B cell (primary cell): ENCODE measurements at regions not wholly inside any gene's neighbourhood (a gene's known extent, or its start where the extent isn't known, plus 50 kb on each side); places are given as distances from the start of the nearest gene placed in this dataset.

ENCODE experiments used
- ATAC-seq: fragments of 200-7000 bp; cut with Tn5 transposase; one replicate; pipeline ENCODE4 v1.10.0; 2021; ENCODE audit warnings: low read depth, mild to moderate bottlenecking, moderate number of reproducible peaks, moderate library complexity
- CTCF ChIA-PET: fragments of 350-600 bp; sonication (Branson Sonifier 250); formaldehyde crosslinking; loops from one replicate; lab custom pipeline; 2021; ENCODE audit warnings: antibody characterized with exemption, inconsistent platforms; lab: Charles Lee
- POLR2A ChIA-PET: fragments of 350-600 bp; sonication (Branson Sonifier 250); formaldehyde crosslinking; loops from one replicate; lab custom pipeline; 2021; ENCODE audit warnings: antibody characterized with exemption; lab: Charles Lee
- DNase-seq: peaks from one replicate; pipeline ENCODE4 v3.0.0; 2013
- H2AFZ ChIP-seq: 2 replicates; pipeline ENCODE4 v1.6.1; 2012; ENCODE audit warnings: mild to moderate bottlenecking, low read depth, low read length; ENCODE audit not compliant: insufficient read depth, poor library complexity, severe bottlenecking
- H3K27ac ChIP-seq, 2 donors: 1 replicate in 1 of 2; 2 replicates in 1 of 2; pipeline ENCODE4 v1.5.1; 2012 to 2013; ENCODE audit warnings: low read length in 2 of 2, mild to moderate bottlenecking in 2 of 2, moderate library complexity in 1 of 2
- H3K27me3 ChIP-seq, 4 experiments: fragments of 200-600 bp in 1 of 4; sonication (generic) in 1 of 4; replicated peaks in 1 of 4; 1 replicate in 2 of 4; 2 replicates in 2 of 4; pipeline versions ENCODE4 v1.6.1 to v1.7.0; 2013 to 2016; ENCODE audit warnings: low read length in 3 of 4, mild to moderate bottlenecking in 2 of 4, mixed read lengths in 1 of 4, moderate library complexity in 1 of 4; ENCODE audit not compliant: insufficient read depth in 4 of 4, control insufficient read depth in 3 of 4; ENCODE audit errors: control extremely low read depth in 1 of 4
- H3K36me3 ChIP-seq, 2 experiments: replicated peaks in 1 of 2; 1 replicate in 1 of 2; 2 replicates in 1 of 2; pipeline versions ENCODE4 v1.6.1 to v1.7.1; 2013; ENCODE audit warnings: low read length in 1 of 2; ENCODE audit not compliant: insufficient read depth in 2 of 2, control insufficient read depth in 1 of 2; ENCODE audit errors: control extremely low read depth in 1 of 2, extremely low read depth in 1 of 2
- H3K4me1 ChIP-seq, 2 donors: fragments of 200-600 bp in 1 of 2; sonication (generic) in 1 of 2; 1 replicate in 1 of 2; 2 replicates in 1 of 2; pipeline versions ENCODE4 v1.5.1 to v1.6.1; 2013 to 2017; ENCODE audit warnings: low read length in 2 of 2; ENCODE audit not compliant: control insufficient read depth in 2 of 2, insufficient read depth in 2 of 2
- H3K4me2 ChIP-seq: replicated peaks from 2 replicates; pipeline ENCODE3; 2012; ENCODE audit warnings: mild to moderate bottlenecking, low read depth, low read length; ENCODE audit not compliant: poor library complexity, severe bottlenecking
- H3K4me3 ChIP-seq, 5 experiments: fragments of 200-600 bp in 1 of 5; sonication (generic) in 1 of 5; 1 replicate in 3 of 5; 2 replicates in 2 of 5; pipeline versions ENCODE4 v1.5.1 to v1.7.0; 2011 to 2016; ENCODE audit warnings: low read length in 4 of 5, mild to moderate bottlenecking in 4 of 5, low read depth in 2 of 5, control low read depth in 1 of 5, moderate library complexity in 1 of 5; ENCODE audit not compliant: insufficient read depth in 1 of 5; ENCODE audit errors: control extremely low read depth in 1 of 5, extremely low read depth in 1 of 5
- H3K79me2 ChIP-seq: fragments of 200-600 bp; sonication (generic); one replicate; pipeline ENCODE4 v1.6.0; 2016; ENCODE audit warnings: low read length; ENCODE audit not compliant: control insufficient read depth, insufficient read depth
- H3K9ac ChIP-seq: fragments of 200-600 bp; sonication (generic); 2 replicates; pipeline ENCODE4 v1.6.1; 2017; ENCODE audit warnings: mild to moderate bottlenecking, low read length, moderate library complexity
- H3K9me3 ChIP-seq, 3 donors: one replicate each; pipeline versions ENCODE4 v1.6.1 to v1.7.1; 2013; ENCODE audit warnings: low read length in 2 of 3; ENCODE audit not compliant: control insufficient read depth in 2 of 3, insufficient read depth in 1 of 3; ENCODE audit errors: control extremely low read depth in 1 of 3
- H4K20me1 ChIP-seq: 2 replicates; pipeline ENCODE4 v1.6.0; 2012; ENCODE audit warnings: mild to moderate bottlenecking, low read length; ENCODE audit not compliant: insufficient read depth, control insufficient read depth, poor library complexity, severe bottlenecking
- H3K27ac Mint-ChIP-seq: one replicate; pipeline ENCODE4 v1.8.0; 2021; ENCODE audit warnings: mixed read lengths
- H3K27me3 Mint-ChIP-seq: one replicate; pipeline ENCODE4 v1.8.0; 2021; ENCODE audit warnings: mixed read lengths
- H3K4me1 Mint-ChIP-seq: one replicate; pipeline ENCODE4 v1.8.0; 2021; ENCODE audit warnings: mixed read lengths
- H3K4me3 Mint-ChIP-seq: one replicate; pipeline ENCODE4 v1.8.0; 2021; ENCODE audit warnings: mixed read lengths
- H3K9me3 Mint-ChIP-seq: one replicate; pipeline ENCODE4 v1.8.0; 2022; ENCODE audit warnings: mixed read lengths; ENCODE audit not compliant: insufficient read depth
- EZH2 ChIP-seq: IDR thresholded peaks from 2 replicates; pipeline ENCODE4 v1.6.1; 2012; ENCODE audit warnings: borderline replicate concordance, low read depth, mild to moderate bottlenecking, moderate library complexity, low read length; ENCODE audit not compliant: insufficient read depth, poor library complexity, severe bottlenecking
- WGBS: methylation state at CpG from one replicate; pipeline ENCODE4 v1.1.5; 2013; ENCODE audit warnings: missing lambda C conversion rate; ENCODE audit not compliant: insufficient coverage; 5-methylcytosine and 5-hydroxymethylcytosine counted together
- intact Hi-C: fragments of 100-400 bp; cut with micrococcal nuclease; formaldehyde crosslinking; loops from one replicate; pipeline ENCODE4 v1.10.0; 2022
- TF ChIP-seq, protein P1 (sequence below): fragments of 200-600 bp; IDR thresholded peaks from one replicate; pipeline ENCODE4 v1.8.0; 2022; ENCODE audit warnings: antibody characterized with exemption, mild to moderate bottlenecking

GRCh38 chr5:72009280-72009679 lies 98.0 kb upstream of the MAP1B start:
- Histone ChIP-seq H3K27ac (no peak overlapping the region), H3K4me1 (no peaks in the 10 kb centered on the region), H3K36me3 (no peaks in the 10 kb centered on the region), H3K9me3 (no peaks in the 10 kb centered on the region), H3K9ac (no peak overlapping the region), H3K27me3 (peaks cover 0 to 4% (median 0%) of the 10 kb centered on the region in 4 experiments), H2AFZ (no peak overlapping the region), H3K4me3 (no peak overlapping the region), H4K20me1 (no peaks in the 10 kb centered on the region), H3K79me2 (no peaks in the 10 kb centered on the region), H3K4me2 (no peak overlapping the region)
- ATAC-seq (no peak), DNase-seq (no peak)
- 89% methylated on average over 7 of the region's 7 CpGs for WGBS
- ChIA-PET CTCF (interaction anchor here (1.9 kb wide), 1 partner anchor 9 kb away, joined by 5 read pairs; no protein-coding TSS in a partner anchor), POLR2A (no interaction called here)
- no peaks in the 10 kb centered on the region for H3K9me3 Mint-ChIP-seq
- no peak overlapping the region for H3K4me3 Mint-ChIP-seq
- no peak for TF ChIP-seq EZH2
- TF ChIP-seq, protein P1, sequence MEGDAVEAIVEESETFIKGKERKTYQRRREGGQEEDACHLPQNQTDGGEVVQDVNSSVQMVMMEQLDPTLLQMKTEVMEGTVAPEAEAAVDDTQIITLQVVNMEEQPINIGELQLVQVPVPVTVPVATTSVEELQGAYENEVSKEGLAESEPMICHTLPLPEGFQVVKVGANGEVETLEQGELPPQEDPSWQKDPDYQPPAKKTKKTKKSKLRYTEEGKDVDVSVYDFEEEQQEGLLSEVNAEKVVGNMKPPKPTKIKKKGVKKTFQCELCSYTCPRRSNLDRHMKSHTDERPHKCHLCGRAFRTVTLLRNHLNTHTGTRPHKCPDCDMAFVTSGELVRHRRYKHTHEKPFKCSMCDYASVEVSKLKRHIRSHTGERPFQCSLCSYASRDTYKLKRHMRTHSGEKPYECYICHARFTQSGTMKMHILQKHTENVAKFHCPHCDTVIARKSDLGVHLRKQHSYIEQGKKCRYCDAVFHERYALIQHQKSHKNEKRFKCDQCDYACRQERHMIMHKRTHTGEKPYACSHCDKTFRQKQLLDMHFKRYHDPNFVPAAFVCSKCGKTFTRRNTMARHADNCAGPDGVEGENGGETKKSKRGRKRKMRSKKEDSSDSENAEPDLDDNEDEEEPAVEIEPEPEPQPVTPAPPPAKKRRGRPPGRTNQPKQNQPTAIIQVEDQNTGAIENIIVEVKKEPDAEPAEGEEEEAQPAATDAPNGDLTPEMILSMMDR: no peak
- no peak overlapping the region for H3K27ac Mint-ChIP-seq
- intact Hi-C loops: no loop called here
- H3K27me3 Mint-ChIP-seq: peaks cover 4% of the 10 kb centered on the region
- no peaks in the 10 kb centered on the region for H3K4me1 Mint-ChIP-seq

- ATAC-seq (no peak), DNase-seq (no peak)
- Mint-ChIP-seq H3K9me3 (no peaks in the 10 kb centered on the region), H3K27me3 (peaks cover 4% of the 10 kb centered on the region), H3K4me3 (no peak overlapping the region), H3K27ac (no peak overlapping the region), H3K4me1 (no peaks in the 10 kb centered on the region)
- Histone ChIP-seq H3K4me2 (no peak overlapping the region), H4K20me1 (no peaks in the 10 kb centered on the region), H3K9ac (no peak overlapping the region), H3K9me3 (no peaks in the 10 kb centered on the region), H2AFZ (no peak overlapping the region), H3K27ac (no peak overlapping the region), H3K27me3 (peaks cover 0 to 4% (median 0%) of the 10 kb centered on the region in 4 experiments), H3K4me3 (no peak overlapping the region), H3K4me1 (no peaks in the 10 kb centered on the region), H3K36me3 (no peaks in the 10 kb centered on the region), H3K79me2 (no peaks in the 10 kb centered on the region)
- POLR2A ChIA-PET: no interaction called here
- no CpG with 5 or more reads among the region's 4 CpGs for WGBS
- TF ChIP-seq, protein P1: no peak
- TF ChIP-seq EZH2: no peak
- CTCF ChIA-PET: interaction anchor here (1.9 kb wide), 1 partner anchor 8 kb away, joined by 5 read pairs; no protein-coding TSS in a partner anchor
- intact Hi-C loops: no loop called here
Measured at GRCh38 chr5:72010430-72010829, 96.8 kb upstream of the MAP1B start.
